GM19397 (cell line): ENCODE measurements at regions not wholly inside any gene's neighbourhood (a gene's known extent, or its start where the extent isn't known, plus 50 kb on each side); places are given as distances from the start of the nearest gene placed in this dataset.
"Not testable (repeated sequence)": the region's sequence is repeated elsewhere in the genome, so short reads cannot be mapped to it uniquely, and the experiment has no call there.

ENCODE experiments used
- ATAC-seq: cut with Tn5 transposase; IDR thresholded peaks from one replicate; pipeline ENCODE4 v1.9.1; 2021; ENCODE audit warnings: mild to moderate bottlenecking, moderate library complexity; ENCODE audit not compliant: unreplicated experiment

DNA sequence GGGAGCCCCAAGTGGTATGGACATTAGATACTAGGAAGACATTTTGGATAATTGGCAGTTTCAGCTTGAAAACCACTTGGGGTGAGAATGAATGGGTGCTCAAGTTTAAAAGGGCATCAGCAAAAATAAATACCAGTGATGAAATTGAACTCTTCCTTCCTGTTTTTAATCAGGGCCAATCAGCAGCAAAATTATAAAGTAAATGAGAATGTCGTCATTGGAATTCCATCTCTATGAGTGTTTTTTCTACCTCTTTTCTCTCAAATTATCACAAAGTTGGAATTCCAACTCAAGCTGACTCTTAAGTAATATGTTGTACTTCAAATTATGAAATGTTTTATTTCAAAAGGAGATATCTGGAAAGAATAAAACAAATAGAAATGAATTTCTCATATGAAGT, 730.6 kb downstream of the METTL15 start:
- no peak for ATAC-seq

- ATAC-seq: no peak
These were observed 729.4 kb downstream of the METTL15 start for GRCh38 chr11:28837599-28837998.

DNA sequence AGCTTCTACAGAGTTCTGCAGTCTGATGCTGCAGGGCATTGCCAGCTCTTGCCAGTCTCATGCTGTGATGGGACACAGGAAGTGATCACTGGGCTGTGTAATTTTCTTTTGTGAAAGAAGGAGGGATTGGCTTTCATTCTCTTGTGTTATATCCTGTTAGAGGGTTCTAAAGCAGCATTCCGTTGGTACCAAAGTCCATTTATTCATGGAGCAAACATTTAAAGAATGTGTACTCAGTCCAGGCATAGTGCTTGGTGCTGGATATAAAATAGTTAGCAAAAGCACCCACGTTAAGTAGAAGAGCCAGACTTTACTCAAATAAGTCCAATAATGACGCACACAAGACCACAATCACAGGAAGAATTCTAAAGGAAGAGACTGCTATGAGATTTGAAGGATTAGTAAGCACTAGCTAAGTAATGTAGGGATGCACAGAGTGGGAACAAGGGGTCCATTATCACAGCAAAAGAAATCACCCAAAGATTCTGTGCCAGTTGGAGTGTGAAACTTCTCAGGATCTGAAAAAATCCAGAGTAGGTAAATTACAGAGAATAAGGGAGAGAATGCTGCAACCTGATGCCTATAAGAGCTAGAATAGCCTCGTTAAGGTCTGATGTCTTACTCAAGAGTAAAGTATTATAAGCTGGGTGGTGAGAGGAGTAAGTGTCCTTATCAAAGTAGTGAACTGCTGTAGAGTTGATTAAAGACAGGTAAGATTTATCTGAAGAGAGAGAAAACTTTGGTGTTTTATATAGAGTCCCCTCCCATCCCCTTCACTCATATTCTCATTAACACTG, 728.3 kb downstream of the METTL15 start:
- ATAC-seq: no peak

GRCh38 chr11:28835790-28836189, 727.6 kb downstream of the METTL15 start:
- no peak for ATAC-seq

GRCh38 chr11:28835317-28835716, 727.1 kb downstream of the METTL15 start:
- ATAC-seq: no peak

DNA sequence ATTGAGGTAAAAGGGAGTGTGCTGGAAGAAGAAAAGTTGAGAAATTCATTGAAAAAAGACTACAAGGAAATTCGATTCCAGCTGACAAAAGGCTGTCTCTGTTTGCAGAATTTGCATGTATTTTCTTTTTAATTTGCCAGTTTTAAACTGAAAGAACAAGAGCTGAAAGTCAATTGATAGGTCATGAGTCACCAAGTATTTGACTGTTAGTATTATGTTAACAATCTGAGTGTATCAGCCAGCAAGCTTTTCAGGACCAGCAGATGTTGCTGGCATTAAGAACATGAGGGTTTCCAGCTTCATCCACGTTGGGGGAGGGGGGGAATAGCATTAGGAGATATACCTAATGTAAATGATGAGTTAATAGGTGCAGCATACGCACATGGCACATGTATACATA, 726.7 kb downstream of the METTL15 start:
- no peak for ATAC-seq

DNA sequence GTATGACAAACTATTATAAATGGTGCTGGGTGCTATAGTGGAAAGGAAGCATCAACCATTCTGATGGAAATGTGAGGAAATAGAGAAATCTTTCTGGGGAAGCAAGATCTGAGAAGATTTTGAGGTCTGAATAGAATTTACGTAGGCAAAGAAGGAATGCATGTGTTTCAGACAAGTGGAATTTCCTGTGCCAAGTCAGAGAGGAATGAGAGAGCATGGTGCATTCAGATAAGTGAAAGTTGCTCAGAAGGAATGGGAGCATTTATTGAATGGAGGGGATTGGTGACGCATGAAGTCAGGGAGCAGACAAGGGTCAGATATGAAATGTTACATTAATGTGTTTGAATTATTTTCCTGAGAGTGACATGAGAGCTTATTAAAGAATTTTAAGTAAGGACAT, 725.5 kb downstream of the METTL15 start:
- ATAC-seq: no peak

DNA sequence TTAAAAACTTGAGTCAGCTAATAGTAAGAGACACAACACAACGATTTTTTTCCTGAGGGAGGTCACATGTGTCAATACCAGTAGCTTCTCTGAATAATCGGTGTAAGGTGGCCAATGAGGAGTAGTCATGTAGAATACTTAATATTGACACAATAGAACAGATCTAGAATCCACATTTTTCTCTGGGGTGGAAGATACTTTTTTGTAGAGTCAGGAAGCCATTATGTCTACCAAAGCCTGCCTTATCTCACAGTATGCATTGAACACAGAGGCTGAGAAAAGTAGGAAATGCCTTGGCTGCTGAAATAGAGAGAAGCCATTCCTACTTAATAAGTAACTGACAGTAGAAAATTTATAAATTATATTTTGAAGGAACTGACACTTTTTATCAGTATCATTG, 725.0 kb downstream of the METTL15 start:
- ATAC-seq: no peak

GRCh38 chr11:28826807-28827206, 718.6 kb downstream of the METTL15 start:
- ATAC-seq: no peak

- ATAC-seq: no peak
These were observed 714.4 kb downstream of the METTL15 start for GRCh38 chr11:28822576-28822975.

DNA sequence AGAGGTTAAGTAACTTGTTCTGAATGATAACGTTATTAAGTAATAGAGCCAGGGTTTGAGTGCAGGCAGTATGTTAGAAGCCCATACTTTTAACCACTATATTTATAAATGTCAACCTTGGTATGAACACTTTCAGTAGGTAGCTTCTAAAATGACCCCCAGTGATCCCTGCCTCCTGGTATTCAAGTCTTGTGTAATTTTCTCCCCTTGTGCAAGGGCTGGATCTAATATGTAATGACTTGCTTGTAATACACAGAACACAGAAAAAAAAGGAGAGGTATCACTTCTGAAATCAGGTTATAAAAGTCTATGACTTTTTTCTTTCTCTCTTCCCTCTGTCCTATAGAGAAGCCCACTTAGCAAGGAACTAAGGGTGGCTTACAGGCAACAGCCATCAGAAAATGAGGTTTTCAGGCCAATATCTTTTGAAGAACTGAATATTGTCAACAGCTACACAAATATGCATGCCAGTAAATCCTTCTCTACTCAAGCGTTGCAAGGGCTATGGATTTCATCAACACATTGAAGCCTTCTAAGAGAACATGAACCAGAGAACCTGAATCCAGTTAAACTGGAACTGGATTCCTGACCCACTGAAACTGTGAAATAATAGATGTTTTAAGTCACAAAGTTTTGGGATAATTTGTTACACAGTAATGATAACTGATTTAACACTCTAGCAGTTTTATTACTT, 712.3 kb downstream of the METTL15 start:
- no peak for ATAC-seq

- ATAC-seq: no peak
These were observed 711.6 kb downstream of the METTL15 start for GRCh38 chr11:28819741-28820140.

DNA sequence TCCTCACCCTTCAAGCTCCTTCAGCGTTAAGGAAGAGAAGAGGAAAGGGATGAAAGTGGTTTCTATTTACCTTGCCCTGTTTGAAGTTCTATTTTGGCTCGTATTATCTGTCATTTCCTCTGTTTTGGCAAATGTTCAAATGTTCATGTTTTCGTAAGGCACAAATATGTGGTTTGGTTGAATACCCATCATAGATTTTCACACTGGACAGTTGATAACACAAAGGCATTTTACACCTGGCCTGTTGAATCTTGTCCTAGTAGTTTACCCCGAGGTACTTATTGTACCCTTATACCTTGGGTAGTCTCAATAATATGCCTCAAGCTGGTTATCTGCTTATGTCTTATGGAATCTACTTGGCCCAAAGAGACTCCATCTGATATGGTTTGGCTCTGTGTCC, 706.9 kb downstream of the METTL15 start:
- no peak for ATAC-seq

DNA sequence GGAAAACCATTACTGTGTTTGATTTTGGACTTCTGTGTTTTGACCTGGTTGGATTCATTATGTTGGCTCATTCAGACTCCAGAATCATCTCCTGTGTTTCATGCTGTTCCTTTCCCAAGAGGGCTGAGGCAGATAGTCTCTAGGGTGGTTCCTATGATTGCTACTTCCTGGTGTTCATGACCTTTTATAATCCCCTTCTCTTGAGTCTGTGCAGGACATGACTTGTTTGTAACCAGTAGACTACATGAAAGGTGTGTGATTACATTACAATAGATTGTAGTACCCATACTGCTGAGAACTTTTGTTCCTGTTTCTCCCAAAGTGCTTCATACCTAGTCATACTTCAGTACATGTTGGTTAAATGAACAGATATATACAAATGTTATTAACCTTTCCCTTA, 700.6 kb downstream of the METTL15 start:
- no peak for ATAC-seq

DNA sequence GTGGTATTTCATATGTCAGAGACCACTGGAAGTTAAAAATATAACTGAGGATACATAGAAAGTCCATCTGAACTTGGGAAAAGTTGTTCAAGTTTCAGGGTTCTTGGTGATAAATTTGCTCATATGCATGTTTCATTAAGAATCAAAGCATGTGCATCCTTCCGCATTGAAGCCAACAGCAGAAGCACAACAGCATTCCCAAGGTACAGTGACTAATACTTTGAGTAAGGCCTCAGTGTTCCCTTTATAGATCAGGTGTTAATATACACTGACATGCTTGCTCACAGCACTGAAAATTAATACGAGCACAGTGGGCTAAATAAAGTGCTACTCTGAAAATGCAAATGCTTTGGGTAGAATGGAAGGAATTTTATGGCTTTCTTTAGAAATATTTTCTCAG, 691.1 kb downstream of the METTL15 start:
- ATAC-seq: no peak

GRCh38 chr11:28798286-28798685, 690.1 kb downstream of the METTL15 start:
- no peak for ATAC-seq

- ATAC-seq: no peak
These were observed 689.3 kb downstream of the METTL15 start for GRCh38 chr11:28797536-28797935.

DNA sequence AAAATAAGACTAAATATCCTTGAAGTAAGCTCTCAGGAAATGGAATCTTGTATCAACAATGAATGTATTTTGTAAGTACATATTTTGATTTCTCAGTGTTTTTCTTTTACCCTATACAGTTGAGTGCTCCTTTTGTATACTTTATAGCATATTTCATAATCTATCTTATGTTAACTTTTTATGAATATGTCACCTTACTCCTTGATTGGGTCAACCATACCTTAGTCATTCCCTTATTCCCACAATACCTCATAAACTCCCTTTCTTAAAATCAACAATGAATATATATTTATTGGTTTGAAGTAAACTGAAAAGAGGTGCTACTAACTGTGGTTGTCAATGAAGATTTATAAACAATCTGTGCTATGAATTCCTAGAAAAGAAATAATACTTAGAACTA, 686.2 kb downstream of the METTL15 start:
- no peak for ATAC-seq

- ATAC-seq: no peak
These were observed 685.1 kb downstream of the METTL15 start for GRCh38 chr11:28793282-28793738.

GRCh38 chr11:28792856-28793255, 684.7 kb downstream of the METTL15 start:
- ATAC-seq: no peak

DNA sequence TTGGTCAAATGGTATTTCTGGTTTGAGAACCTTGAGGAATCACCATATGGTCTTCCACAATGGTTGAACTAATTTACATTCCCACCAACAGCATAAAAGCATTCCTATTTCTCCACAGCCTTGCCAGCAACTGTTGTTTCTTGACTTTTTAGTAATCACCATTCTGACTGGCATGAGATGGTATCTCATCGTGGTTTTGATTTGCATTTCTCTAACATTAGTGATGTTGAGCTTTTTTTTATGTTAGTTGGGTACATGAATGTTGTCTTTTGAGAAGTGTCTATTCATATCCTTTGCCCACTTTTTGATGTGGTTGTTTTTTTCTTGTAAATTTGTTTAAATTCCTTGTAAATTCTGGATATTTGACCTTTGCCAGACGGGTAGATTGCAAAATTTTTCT, 679.7 kb downstream of the METTL15 start:
- ATAC-seq: not testable (repeated sequence)

GRCh38 chr11:28777126-28777525, 668.9 kb downstream of the METTL15 start:
- ATAC-seq: no peak
